NCI-H2029 (cell line): ENCODE measurements at regions not wholly inside any gene's neighbourhood (a gene's known extent, or its start where the extent isn't known, plus 50 kb on each side); places are given as distances from the start of the nearest gene placed in this dataset.

Experiments
- DNase-seq: peaks from one replicate; lab custom pipeline; 2025; lab: John Stamatoyannopoulos, UW

DNA sequence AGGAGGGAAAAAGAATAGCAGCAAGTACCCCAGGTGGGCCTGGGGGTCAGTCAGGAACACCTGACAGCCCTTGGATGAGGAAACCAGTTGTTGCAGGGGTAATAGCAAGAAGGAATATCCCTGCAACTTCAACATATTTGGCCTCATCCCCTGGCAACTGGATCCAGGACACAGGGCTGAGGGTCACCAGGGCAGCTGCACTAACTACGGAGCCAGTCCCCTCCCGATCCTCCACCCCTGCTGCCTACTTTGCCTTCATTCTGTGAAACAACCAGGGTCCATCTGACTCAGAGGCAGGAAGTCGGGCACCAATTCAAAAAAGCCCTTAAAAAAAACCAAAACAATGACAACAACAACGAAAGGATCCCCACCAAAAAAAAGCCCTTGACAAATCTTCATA, 52.9 kb downstream of the FRMPD3 start:
- DNase-seq, result no peak

DNA sequence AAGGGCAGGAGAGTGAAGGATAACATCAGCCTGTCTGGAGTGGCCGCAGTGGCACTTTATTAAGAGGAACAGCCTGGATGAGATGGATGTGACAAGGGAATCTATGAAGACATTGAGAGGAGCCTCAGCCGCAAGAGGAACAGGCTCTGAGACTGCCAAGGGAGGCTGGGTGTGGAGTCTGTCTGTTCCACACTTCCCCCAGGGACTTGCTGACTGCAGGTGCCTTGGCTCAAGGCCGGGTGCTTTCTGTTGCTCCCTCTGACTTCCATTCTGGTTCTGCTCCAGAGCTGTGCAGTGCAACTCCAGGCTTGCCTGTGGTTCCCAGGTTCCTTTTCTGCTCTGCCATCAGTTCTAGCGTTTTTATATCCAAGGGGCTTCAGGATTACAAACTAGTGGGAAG, 54.6 kb downstream of the FRMPD3 start:
- DNase-seq, result no peak

DNA sequence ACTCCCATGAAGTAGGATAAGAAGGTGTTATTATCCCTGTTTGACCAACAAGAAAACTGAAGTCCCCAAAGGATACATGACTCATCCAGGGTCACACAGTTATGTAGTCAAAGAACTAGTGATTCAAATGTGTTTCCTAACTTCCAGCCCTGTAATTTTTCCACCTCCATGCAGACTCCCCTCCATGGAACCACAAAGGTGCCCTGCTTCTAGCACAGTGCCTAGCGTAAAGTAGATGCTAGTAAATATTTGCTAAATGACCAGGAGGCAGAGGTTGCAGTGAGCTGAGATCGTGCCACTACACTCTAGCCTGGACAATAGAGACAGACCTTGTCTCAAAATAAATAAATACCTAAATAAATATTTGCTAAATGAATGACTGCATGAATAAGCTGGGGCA, 55.8 kb downstream of the FRMPD3 start:
- no peak for DNase-seq

DNA sequence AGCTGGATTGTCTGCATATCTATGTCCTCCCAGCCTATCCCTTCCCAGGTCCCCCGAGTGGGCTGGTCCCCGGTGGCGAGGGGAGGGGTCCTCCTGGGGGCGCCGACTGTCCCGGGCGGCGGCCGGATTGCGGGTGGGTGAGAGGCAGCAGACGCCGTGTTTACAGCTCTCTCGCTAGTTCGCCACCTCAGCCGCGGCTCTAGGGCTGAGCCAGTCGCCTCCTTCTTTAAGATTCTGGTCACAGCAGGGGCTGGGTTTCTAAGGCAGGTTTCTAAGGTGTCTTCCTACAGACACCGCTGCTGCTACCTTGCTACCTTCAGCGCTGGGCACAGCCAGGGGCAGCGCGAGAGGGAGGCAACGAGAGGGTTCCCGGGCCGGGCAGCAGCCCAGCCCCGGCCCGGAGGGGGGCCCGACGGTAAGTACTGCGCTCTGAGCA, 57.2 kb downstream of the FRMPD3 start:
- no peak for DNase-seq

DNA sequence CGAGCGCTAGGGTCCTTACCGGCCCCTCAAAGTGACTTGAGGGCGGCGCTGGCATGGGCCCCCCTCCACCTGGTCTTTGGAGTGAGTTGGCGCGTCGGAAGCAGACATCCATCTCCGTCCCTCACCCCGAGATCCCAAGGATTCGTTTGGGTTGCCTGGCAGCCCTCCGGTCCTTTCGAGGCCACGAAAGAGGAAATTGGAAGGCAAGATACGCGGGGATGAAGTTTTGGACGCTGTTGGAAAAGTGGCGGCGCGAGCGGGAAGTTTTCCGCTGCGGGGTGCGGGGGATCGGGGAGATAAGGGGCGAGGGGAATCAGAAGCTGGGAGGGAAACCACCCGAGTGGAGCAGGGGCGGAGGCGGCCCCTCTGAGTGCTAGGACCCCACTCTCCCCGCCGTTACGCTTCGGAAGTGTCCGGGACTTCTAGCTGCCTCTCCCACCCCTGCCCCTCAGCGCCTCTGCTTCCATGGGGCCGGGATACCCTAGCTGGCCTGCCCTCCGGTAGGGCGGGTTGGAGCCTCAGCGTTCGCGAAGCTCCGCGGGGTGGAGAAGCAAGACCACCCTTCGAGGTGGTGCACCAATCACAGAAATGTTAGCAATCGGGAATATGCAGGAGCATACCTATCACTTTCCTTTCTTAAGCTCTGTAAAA, 57.8 kb downstream of the FRMPD3 start:
- DNase-seq, result no peak

DNA sequence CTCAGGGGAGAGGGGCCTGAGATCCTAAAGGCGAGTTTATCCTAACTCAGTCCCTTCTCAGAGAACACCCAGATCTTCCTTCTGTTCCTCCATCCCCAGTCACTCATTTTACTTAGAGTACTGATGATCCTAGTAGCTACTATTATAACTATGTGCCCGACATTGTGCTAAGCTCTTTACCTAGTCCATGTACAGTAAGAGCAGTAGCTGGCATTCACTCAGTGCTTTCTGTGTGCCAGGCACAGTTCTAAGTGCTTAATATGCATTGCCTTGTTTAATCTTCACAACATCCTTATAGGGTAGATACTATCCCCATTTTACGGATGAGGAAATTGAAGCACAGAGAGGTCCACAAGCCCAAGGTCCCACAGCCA, 58.3 kb downstream of the FRMPD3 start:
- no peak for DNase-seq

DNA sequence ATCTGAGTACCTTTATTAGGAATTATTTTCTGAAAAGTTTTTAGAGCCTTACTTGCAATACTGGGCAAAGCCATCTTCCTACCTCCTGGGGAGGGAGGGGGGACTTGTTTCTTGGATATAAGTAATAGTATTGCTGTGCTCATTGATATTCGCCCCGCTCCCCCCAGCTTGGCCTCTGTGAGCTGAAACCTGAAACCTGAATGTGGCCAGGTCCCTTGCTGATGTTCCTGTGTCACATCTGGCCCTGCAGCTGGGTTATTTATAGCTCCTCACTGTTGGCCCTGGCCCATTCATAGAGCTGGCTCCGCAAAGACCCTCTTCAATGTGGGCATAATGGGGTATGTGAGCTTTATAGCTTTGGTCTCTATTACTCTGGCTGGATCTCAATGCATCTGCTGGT, 59.5 kb downstream of the FRMPD3 start:
- DNase-seq, result no peak

DNA sequence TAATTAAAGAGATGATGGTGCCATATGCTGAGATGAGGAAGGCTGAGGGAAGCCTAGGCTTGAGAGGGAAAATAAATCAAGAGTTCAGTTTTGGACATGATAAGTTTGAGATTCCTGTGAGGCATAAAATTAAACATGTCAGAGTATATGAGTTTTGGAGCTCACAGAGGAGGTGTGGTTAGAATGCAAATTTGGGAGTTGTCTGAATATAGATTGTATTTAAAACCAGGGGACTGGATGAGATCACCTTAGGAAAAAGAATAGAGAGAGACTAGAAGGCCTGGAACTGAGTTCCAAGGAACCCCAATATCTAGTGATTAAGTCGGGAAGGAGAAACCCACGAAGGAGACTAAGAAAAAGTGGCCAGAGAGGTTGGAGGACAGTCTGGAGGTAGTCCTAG, 65.5 kb downstream of the FRMPD3 start:
- no peak for DNase-seq

DNA sequence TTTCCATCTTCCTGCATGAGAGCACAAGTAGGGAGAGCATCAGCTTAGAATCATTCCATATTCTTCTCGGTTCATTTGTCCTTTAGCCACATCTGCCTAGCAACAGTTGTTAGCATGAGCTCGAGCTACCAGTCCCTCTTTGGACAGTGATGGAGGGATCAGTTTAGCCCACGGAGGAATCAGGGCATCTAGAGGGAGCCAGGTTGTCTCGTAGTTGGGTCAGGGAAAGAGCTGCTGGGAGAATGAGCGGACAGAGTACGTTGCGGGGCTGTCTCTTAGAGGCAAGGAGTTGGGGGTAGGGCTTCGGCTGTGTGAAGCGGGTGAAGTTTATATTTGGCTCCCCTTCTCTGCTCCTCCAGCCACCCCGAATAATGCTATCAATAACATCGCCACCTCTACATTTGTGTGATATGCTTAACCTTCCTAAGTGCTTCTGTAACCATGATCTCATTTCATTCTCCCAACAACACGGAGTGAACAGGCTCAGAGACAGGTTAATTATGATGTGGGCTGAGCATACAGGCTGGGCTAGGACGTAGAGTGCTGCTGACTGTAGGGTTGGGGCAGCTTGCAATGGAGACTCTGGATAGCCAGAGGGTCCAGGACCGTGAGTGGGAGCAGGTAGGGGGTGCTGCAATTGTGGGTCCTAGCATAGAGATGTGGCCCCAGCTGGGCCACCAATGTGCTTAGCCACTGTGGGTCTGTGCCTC, 72.6 kb downstream of the FRMPD3 start:
- no peak for DNase-seq

DNA sequence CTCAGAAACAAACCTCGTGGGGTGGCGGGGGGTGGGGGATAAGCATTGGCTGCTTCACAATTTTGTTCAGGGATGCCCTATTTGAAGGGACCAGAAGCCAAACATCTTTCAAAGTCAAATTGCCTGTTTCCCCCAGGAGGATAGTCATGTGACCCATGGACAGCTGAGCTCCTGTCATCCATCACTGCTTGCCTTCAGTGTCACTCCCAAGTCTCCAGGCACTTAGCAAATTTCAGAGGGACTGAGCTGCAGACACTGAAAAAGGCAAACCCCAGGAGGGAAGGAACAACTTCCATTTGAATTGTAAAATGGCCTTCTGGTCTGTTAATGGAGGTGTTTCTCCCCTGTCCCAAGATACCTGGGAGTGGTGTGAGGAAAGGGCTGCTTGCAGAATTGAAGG, 73.4 kb downstream of the FRMPD3 start:
- DNase-seq, result no peak

DNA sequence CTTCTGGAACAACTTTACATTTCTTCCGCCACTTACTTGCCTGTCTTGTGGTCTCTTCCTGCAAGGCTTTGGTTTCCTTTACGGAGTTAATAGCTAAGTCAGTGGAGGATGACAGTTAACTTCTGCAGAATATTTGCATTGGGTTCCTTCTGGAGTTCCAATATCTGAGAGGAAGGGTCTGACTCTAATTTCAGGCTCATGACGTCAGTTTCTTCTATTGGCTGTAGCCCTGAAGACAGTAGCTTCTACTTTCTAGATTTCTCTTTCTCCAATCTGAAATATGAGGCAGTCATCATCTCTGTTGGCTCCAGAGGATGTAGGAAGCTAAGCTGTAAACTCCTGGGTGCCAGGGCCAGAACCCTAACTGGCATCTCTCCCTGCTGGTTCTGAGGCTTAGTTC, 76.7 kb downstream of the FRMPD3 start:
- no peak for DNase-seq

DNA sequence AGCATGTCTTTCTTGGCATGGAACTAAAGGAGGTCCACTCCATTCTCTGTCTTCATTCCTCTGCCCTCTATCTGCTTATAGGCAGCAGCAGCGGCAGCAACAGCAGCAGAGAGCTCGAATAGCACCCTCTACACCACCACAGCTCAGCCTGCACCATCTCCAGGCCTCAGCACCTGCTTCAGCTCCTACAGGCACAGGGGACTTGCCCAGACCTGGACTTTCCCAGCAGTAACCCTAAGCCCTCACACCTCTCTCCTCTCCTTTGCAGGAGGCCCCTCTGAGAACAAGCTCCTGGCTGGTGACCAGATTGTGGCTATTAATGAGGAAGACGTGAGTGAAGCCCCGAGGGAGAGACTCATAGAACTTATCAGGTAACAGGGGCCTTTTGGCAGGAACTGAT, 80.7 kb downstream of the FRMPD3 start:
- no peak for DNase-seq

DNA sequence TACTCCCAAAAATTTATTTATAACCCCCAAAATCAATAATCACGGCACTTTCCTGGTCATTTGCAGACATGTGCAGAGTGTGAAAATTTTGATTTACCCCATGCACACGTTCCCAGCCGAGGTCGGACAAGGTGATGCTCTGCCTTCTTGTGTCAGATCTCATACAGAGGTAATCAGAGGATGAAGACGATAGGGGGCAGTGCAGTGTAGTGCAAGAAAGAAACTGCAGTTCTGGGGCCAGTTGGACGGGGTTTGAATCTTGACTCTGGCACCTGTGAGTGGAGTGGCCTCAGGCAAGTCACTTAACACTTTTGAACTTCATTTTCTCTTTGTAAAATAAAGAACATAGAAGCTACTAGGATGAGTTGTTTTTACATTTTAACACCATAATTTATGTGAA, 88.4 kb downstream of the FRMPD3 start:
- DNase-seq, result no peak

DNA sequence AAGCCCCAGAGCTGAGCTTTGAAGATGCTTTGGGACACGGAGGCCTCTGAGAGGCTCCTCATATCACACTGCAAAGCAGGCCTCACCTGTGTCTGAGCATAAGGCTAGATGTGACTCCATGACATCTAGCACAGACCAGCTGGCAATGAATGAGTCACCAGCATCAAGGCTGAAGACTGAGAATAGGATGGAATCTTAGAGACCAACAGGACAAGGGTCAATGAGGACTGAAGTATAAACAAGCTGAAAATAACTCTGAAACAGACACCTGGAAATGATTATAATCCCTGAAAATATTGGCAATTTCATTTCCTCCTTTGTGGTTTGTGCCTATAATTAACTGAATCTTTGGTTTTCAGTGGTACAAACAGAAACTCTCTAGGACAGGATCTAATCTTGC, 87.1 kb upstream of the PRPS1 start:
- DNase-seq, result no peak

DNA sequence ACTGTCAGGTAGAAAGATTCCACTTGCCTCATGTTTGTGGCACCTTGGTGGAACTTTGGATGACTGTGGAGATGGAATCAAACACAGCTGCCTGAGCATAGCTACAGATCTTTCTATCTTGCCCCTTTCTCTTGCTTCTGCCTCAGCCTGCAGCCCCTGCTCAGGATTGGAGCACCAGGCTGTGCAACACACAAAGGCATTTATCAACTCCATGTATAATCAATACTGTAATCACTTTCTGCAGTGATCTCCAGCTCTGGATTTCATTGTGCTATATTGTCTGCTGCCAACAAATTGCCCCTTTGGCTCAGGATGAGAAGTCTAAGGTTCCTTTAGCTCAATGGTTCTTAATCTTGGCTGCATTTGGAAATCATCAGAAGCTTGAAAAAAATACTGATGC, 86.3 kb upstream of the PRPS1 start:
- DNase-seq, result no peak

DNA sequence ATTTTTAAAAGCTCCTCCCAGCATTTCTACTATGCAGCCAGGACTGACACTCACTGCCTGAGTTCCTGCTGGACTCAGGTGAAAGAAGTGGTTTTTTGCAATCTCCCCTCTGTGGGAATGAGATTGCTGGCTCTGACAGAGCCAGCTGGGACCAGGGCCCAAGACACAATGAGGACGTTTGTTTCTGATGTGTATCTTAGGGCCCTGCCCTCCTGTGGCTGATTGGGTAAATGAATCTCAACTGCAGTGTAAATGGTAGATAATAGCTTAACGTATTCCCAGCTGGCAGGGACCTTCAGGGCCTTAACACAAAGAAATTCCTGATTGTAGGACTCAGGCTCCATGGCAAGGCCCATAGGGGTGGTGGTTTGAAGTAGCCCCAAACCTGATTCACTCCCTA, 85.8 kb upstream of the PRPS1 start:
- peak; percentile 37 for DNase-seq

DNA sequence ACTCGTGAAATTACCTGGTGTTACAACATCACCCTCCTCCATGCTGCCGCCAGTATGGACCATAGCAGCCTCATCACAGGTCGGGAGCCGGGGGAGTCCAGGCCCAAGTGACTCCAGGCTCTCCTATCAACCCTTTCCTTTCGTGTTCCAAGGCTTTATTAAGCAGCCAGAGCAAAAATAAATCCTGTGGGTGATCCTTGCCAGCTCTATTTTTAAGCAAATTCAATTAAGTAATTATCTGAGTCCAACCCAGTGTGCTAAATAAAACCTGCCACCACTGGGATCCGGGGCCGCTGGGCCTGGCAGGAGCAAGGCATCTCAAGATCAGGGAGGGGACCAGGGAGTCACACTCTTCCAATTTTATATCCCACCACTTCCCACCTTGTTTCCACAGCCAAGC, 80.7 kb upstream of the PRPS1 start:
- no peak for DNase-seq

DNA sequence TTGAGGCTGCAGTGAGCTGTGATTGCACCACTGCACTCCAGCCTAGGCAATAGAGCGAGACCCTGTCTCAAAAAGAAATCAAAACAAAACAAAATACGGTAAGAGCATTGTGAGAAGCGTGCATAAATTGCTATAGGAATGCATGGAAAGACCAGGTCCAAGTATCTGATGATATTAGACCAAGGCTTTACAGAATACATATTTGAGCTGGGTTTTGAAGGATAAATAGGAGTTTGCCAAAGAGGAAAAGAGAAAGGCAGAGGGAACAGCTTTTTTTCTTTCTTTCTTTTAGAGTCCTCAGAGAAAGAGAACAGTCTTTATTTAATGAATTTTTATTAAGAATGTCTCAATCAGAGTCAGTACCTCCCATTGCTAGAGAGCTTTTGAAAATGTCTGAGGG, 79.5 kb upstream of the PRPS1 start:
- DNase-seq, result no peak

DNA sequence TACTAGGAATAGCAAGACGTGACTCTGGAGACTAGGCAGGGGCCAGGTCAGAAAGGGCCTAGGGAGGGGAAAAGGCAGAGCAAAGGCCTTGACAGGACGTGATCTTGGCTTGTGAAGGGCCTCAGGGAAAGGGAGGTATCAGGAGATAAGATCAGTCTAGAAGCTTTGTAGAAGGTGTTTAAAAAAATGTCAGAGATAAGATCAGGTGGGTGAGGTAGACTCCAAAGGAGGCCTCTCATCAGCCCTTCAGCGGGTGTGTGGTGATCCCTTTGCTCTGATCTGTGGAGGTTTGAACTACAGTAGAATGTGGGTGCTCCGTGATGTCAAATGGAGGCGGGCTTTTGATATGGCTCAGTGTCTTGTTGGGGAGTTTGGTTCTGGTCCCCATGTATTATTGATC, 78.8 kb upstream of the PRPS1 start:
- DNase-seq, result no peak

DNA sequence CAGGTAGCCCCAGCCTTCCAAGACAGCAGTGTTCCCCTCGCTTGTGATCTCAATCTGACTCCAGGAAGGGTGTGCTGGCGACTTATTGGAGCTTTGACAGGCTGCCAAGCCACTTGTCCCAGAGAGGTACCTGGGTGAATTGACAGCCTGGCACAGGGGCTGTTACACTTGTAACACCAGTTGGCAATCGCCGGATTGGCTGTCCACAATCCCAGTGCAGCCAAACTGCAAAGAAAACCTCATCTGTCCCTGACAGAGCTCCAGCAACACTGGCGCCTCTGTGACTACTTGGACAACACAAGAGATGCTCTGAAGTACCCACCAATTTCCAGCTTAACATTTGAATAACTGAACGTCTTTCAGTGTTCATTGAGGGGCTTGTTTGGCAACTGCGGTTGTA, 76.8 kb upstream of the PRPS1 start:
- DNase-seq, result peak; percentile 63

DNA sequence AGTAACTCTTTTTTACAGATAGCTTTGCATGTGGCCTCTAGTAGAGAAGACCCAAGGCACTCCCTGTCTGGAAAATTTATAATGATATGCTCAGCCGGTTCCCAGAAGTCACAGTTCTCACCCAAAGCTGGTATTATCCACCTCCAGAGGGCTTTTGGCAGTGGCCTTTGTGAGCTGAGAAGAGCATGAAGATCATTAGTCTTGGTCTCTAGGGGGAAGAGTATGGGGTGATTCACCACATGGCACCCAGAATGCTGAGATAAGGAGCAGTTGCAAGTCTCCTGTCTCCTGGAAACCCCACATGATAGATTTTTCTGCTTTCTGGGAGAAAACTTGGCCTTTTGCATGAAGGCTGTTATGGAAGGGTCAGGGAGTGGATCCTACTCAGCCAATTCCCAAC, 75.4 kb upstream of the PRPS1 start:
- no peak for DNase-seq

DNA sequence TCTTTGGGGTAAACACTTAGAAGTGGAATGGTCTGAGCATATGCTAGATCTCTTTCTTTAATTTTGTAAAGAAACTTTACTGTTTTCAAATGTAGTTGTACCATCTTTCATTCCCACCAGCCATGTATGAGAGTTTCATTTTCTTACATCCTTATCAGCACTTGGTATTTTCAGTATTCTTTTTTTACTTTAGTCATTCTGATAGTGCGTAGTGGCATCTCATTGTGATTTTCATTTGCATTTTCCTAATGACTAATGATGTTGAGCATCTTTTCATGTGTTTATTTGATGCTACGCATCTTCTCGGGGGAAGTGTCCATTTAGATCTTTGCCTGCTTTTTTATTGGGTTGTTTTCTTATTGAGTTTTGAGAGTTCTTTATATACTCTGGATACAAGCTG, 71.3 kb upstream of the PRPS1 start:
- DNase-seq, result no peak

DNA sequence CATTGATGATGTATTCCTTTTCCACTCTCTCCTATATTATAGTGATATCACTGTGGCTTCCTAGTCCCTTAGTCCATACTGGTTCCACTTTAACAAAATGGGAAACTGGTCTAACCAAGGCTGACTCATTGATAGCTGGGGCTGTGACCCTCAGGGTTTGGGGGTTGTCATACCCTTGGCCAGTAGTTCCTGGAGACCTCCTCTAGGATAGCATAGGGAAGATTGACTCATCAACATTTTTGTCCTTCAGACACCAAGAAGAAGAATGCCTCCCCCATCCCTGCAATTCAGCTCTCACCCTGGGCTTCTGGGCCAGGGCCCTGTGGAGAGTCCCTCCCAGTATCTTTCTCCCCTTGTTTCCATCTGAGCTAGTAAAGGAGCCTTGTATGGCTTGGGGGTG, 68.8 kb upstream of the PRPS1 start:
- DNase-seq, result no peak

DNA sequence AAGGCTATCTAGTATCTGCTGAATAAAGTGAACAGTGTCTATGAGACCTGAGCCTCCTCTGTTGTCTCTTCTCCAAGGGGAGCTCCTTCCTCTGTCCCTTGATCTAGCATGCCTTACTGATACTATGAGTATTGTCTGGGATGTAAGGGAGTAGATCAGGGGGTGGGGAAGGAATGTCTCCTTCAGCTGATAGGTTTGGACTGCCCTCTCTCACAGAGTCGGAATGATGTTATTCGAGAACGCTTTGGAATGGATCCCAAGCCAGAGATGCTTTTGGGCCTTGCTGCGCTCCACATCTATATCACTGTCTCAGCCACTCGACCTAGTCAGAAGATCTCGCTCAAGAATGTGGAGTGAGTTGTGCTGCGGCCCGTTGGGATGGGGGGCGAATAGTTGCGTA, 68.3 kb upstream of the PRPS1 start:
- no peak for DNase-seq
